GM19043 (cell line): ENCODE measurements at regions not wholly inside any gene's neighbourhood (a gene's known extent, or its start where the extent isn't known, plus 50 kb on each side); places are given as distances from the start of the nearest gene placed in this dataset.

Source experiments
- ATAC-seq: cut with Tn5 transposase; IDR thresholded peaks from one replicate; pipeline ENCODE4 v1.9.1; 2021; ENCODE audit warnings: low read depth; ENCODE audit not compliant: unreplicated experiment

- ATAC-seq = no peak
Observed at GRCh38 chr6:40340957-40341356, 246.2 kb downstream of the LRFN2 start.

GRCh38 chr6:40340196-40340595 lies 247.0 kb downstream of the LRFN2 start:
- ATAC-seq = no peak

GRCh38 chr6:40338306-40338705 lies 248.9 kb downstream of the LRFN2 start:
- ATAC-seq = no peak

GRCh38 chr6:40336940-40337760 lies 250.0 kb downstream of the LRFN2 start:
- ATAC-seq = no peak

- no peak for ATAC-seq
Observed at GRCh38 chr6:40336296-40336695, 250.9 kb downstream of the LRFN2 start.

- ATAC-seq = no peak
Observed at GRCh38 chr6:40334496-40335270, 252.5 kb downstream of the LRFN2 start.

- ATAC-seq = no peak
Observed at GRCh38 chr6:40331545-40331944, 255.6 kb downstream of the LRFN2 start.

- no peak for ATAC-seq
Observed at GRCh38 chr6:40330301-40330721, 256.9 kb downstream of the LRFN2 start.

- ATAC-seq = no peak
Observed at GRCh38 chr6:40328986-40329545, 258.1 kb downstream of the LRFN2 start.

GRCh38 chr6:40328386-40328985 lies 258.7 kb downstream of the LRFN2 start:
- ATAC-seq = no peak

GRCh38 chr6:40326714-40327421 lies 260.3 kb downstream of the LRFN2 start:
- no peak for ATAC-seq

- ATAC-seq = no peak
Observed at GRCh38 chr6:40325791-40326190, 261.4 kb downstream of the LRFN2 start.

- no peak for ATAC-seq
Observed at GRCh38 chr6:40325041-40325440, 262.1 kb downstream of the LRFN2 start.

GRCh38 chr6:40323881-40324634 lies 263.1 kb downstream of the LRFN2 start:
- ATAC-seq = no peak

- ATAC-seq = no peak
Observed at GRCh38 chr6:40322336-40322735, 264.8 kb downstream of the LRFN2 start.

- ATAC-seq = no peak
Observed at GRCh38 chr6:40321616-40322015, 265.5 kb downstream of the LRFN2 start.

GRCh38 chr6:40320947-40321346 lies 266.2 kb downstream of the LRFN2 start:
- ATAC-seq = no peak

- ATAC-seq = no peak
Observed at GRCh38 chr6:40320441-40320840, 266.7 kb downstream of the LRFN2 start.

- ATAC-seq = no peak
Observed at GRCh38 chr6:40319124-40319523, 268.0 kb downstream of the LRFN2 start.

GRCh38 chr6:40315060-40315459 lies 272.1 kb downstream of the LRFN2 start:
- ATAC-seq = no peak
